A673 (cell line): ENCODE measurements at regions not wholly inside any gene's neighbourhood (a gene's known extent, or its start where the extent isn't known, plus 50 kb on each side); places are given as distances from the start of the nearest gene placed in this dataset.

ENCODE experiments used
- BruUV-seq: library from RNA; stranded (reverse); fragments of 400-500 nt; replicated peaks from 2 replicates; lab custom pipeline; 2021; lab: Mats Ljungman, UMichigan
- CTCF ChIA-PET: fragments of 300-600 bp; sonication (Branson Sonifier 250); formaldehyde crosslinking; loops from one replicate; lab custom pipeline; 2022; ENCODE audit warnings: antibody characterized with exemption; lab: Charles Lee
- POLR2A ChIA-PET: fragments of 300-600 bp; sonication (Branson Sonifier 250); formaldehyde crosslinking; loops from one replicate; lab custom pipeline; 2022; ENCODE audit warnings: antibody characterized with exemption; ENCODE audit not compliant: low non-redundant PET; lab: Charles Lee
- DNase-seq: peaks from one replicate; pipeline ENCODE4 v3.0.0-alpha.2; 2015; ENCODE audit warnings: low spot score
- H3K27ac ChIP-seq: fragments of 200-600 bp; sonication (generic); 2 replicates; pipeline ENCODE4 v1.5.1; 2016; ENCODE audit warnings: mixed run types, low read depth, mild to moderate bottlenecking, mixed read lengths, antibody characterized with exemption, low read length; ENCODE audit not compliant: poor library complexity, severe bottlenecking
- H3K27me3 ChIP-seq: fragments of 200-600 bp; sonication (generic); replicated peaks from 2 replicates; pipeline ENCODE4 v1.6.1; 2017; ENCODE audit warnings: mixed run types, low read depth, mild to moderate bottlenecking, mixed read lengths, antibody characterized with exemption, low read length; ENCODE audit not compliant: insufficient read depth, poor library complexity
- H3K36me3 ChIP-seq: fragments of 200-600 bp; sonication (generic); 2 replicates; pipeline ENCODE4 v1.6.1; 2016; ENCODE audit warnings: mixed run types, mild to moderate bottlenecking, mixed read lengths, antibody characterized with exemption, low read length; ENCODE audit not compliant: insufficient read depth, poor library complexity, severe bottlenecking
- H3K4me1 ChIP-seq: fragments of 200-600 bp; sonication (generic); 2 replicates; pipeline ENCODE4 v1.6.1; 2017; ENCODE audit warnings: mixed run types, mild to moderate bottlenecking, mixed read lengths, antibody characterized with exemption, low read length; ENCODE audit not compliant: insufficient read depth, poor library complexity, severe bottlenecking
- H3K4me3 ChIP-seq: fragments of 200-600 bp; sonication (generic); 2 replicates; pipeline ENCODE4 v1.5.1; 2016; ENCODE audit warnings: low read depth, mixed run types, mild to moderate bottlenecking, mixed read lengths, low read length; ENCODE audit not compliant: poor library complexity, severe bottlenecking
- H3K9me3 ChIP-seq: fragments of 200-600 bp; sonication (generic); 2 replicates; pipeline ENCODE4 v1.6.1; 2016; ENCODE audit warnings: mixed run types, low read depth, mild to moderate bottlenecking, mixed read lengths, antibody characterized with exemption, low read length; ENCODE audit not compliant: poor library complexity, severe bottlenecking
- CTCF ChIP-seq: fragments of 300-800, 200-600 bp; sonication (generic); conservative IDR thresholded peaks from 2 replicates; pipeline ENCODE4 v1.5.1; 2017; ENCODE audit warnings: low read depth, mild to moderate bottlenecking, antibody characterized with exemption, low read length, moderate library complexity, mixed read lengths
- EZH2 ChIP-seq: fragments of 200-600 bp; sonication (generic); IDR thresholded peaks from 2 replicates; pipeline ENCODE4 v1.6.1; 2017; ENCODE audit warnings: borderline replicate concordance, low read depth, mild to moderate bottlenecking, mixed read lengths, antibody characterized with exemption, low read length; ENCODE audit not compliant: poor library complexity, severe bottlenecking
- intact Hi-C: fragments of 100-400 bp; cut with micrococcal nuclease; formaldehyde crosslinking; loops from one replicate; pipeline ENCODE4 v1.10.0; 2022; ENCODE audit not compliant: unreplicated experiment

DNA sequence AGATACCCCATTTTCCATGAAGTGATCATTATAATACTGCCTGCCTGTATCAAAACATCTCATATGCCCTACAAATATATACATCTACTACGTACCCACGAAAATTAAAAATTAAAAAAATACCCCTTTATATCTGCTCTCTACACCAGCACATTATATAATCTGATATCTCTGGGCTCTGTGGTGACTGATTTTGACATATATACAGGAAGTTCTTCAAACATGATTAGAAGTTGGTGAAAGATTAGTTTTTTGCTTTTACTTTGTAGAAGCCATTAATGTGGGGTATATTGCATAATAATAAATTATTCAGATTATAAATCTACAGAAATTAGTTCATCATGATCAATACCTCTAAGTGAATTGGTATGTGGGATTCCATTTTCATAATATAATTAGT, 126.7 kb upstream of the MDM1 start:
- POLR2A ChIA-PET: no interaction called here
- intact Hi-C loops: no loop called here
- CTCF ChIA-PET: no interaction called here
- Histone ChIP-seq H3K27me3 (no peaks in the 10 kb centered on the region), H3K9me3 (no peaks in the 10 kb centered on the region), H3K36me3 (no peaks in the 10 kb centered on the region), H3K4me3 (no peak overlapping the region), H3K4me1 (peaks cover 25% of the 10 kb centered on the region), H3K27ac (no peak overlapping the region)
- BruUV-seq: no TSS peak
- DNase-seq: no peak
- TF ChIP-seq EZH2 (no peak), CTCF (no peak)

- H3K27me3 ChIP-seq: no peaks in the 10 kb centered on the region
- no peak for DNase-seq
- no peak overlapping the region for H3K27ac ChIP-seq
- no TSS peak for BruUV-seq
- ChIA-PET POLR2A (no interaction called here), CTCF (no interaction called here)
- no peak for TF ChIP-seq CTCF
- peaks cover 11% of the 10 kb centered on the region for H3K4me1 ChIP-seq
- no peaks in the 10 kb centered on the region for H3K9me3 ChIP-seq
- H3K4me3 ChIP-seq: no peak overlapping the region
- H3K36me3 ChIP-seq: no peaks in the 10 kb centered on the region
- intact Hi-C loops: no loop called here
Observed at GRCh38 chr12:68460236-68460635, 128.1 kb upstream of the MDM1 start.

GRCh38 chr12:68461645-68462044, 129.5 kb upstream of the MDM1 start:
- intact Hi-C loops: no loop called here

More at GRCh38 chr12:68461645-68462044, 129.5 kb upstream of the MDM1 start:
- Histone ChIP-seq H3K27ac (no peak overlapping the region), H3K27me3 (no peaks in the 10 kb centered on the region), H3K4me3 (no peak overlapping the region), H3K9me3 (no peaks in the 10 kb centered on the region), H3K36me3 (no peaks in the 10 kb centered on the region), H3K4me1 (no peaks in the 10 kb centered on the region)
- no TSS peak for BruUV-seq
- no peak for DNase-seq
- no peak for TF ChIP-seq CTCF
- TF ChIP-seq EZH2: no peak
- POLR2A ChIA-PET: no interaction called here
- CTCF ChIA-PET: no interaction called here
